Liver (tissue), 3 donors: ENCODE measurements at regions not wholly inside any gene's neighbourhood (a gene's known extent, or its start where the extent isn't known, plus 50 kb on each side); places are given as distances from the start of the nearest gene placed in this dataset.

Experiments
- EGR1 ChIP-seq, 2 donors: IDR thresholded peaks; 2 replicates each; pipeline ENCODE4 v1.6.1; 2016 to 2018; ENCODE audit warnings: antibody characterized with exemption in 2 of 2, low read depth in 2 of 2
- FOXA1 ChIP-seq: IDR thresholded peaks from 2 replicates; pipeline ENCODE4 v1.6.1; 2016; ENCODE audit warnings: antibody characterized with exemption
- GABPA ChIP-seq, 2 donors: IDR thresholded peaks in 1 of 2; conservative IDR thresholded peaks in 1 of 2; 2 replicates each; pipeline ENCODE4 v1.6.1; 2016; ENCODE audit warnings: antibody characterized with exemption in 2 of 2, mild to moderate bottlenecking in 1 of 2, moderate library complexity in 1 of 2
- JUND ChIP-seq, 2 donors: IDR thresholded peaks; 2 replicates each; pipeline ENCODE4 v1.6.1; 2016; ENCODE audit warnings: antibody characterized with exemption in 2 of 2
- NR2F2 ChIP-seq: IDR thresholded peaks from 2 replicates; pipeline ENCODE4 v1.6.1; 2016; ENCODE audit warnings: antibody characterized with exemption
- RAD21 ChIP-seq, 2 donors: IDR thresholded peaks; 2 replicates each; pipeline ENCODE4 v1.6.1; 2016; ENCODE audit warnings: antibody characterized with exemption in 2 of 2, mild to moderate bottlenecking in 2 of 2
- SP1 ChIP-seq: IDR thresholded peaks from 2 replicates; pipeline ENCODE4 v1.6.1; 2018; ENCODE audit warnings: antibody characterized with exemption, mild to moderate bottlenecking
- TAF1 ChIP-seq: conservative IDR thresholded peaks from 2 replicates; pipeline ENCODE4 v1.6.1; 2016; ENCODE audit warnings: antibody characterized with exemption, mild to moderate bottlenecking
- TF ChIP-seq, protein P1 (sequence below): fragments of 150-350 bp; IDR thresholded peaks from 2 replicates; pipeline ENCODE4 v1.5.1; 2017; ENCODE audit warnings: improper control_type of control experiment, low read depth, low read length; ENCODE audit not compliant: missing input control
- TF ChIP-seq, protein P2 (sequence below): IDR thresholded peaks from 2 replicates; pipeline ENCODE4 v1.6.1; 2016; ENCODE audit warnings: antibody characterized with exemption, mild to moderate bottlenecking
- TF ChIP-seq, protein P3 (sequence below): IDR thresholded peaks from 2 replicates; pipeline ENCODE4 v1.6.1; 2016; ENCODE audit warnings: antibody characterized with exemption
- donor health status: healthy.
- donor health status: healthy.

DNA sequence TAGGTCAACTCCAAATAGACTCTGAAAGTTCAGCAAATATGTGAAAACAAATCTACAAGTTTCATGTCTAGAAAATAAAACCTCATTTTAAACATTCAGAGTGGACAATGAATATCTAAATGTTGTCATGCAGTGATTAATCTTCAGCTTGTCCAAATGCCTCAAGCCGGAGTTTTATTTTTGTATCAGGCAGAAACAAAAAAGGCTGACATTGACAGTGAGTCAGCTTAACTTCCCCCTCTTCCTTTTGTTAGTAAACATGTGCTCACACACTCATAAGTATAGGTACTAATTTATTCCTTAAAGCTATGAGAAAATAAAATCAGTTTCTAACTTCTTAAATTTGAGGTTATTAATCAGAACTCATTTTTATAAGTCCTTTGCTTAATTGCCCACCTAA lies 467.9 kb upstream of the DAB2 start:
- TF ChIP-seq, protein P1, sequence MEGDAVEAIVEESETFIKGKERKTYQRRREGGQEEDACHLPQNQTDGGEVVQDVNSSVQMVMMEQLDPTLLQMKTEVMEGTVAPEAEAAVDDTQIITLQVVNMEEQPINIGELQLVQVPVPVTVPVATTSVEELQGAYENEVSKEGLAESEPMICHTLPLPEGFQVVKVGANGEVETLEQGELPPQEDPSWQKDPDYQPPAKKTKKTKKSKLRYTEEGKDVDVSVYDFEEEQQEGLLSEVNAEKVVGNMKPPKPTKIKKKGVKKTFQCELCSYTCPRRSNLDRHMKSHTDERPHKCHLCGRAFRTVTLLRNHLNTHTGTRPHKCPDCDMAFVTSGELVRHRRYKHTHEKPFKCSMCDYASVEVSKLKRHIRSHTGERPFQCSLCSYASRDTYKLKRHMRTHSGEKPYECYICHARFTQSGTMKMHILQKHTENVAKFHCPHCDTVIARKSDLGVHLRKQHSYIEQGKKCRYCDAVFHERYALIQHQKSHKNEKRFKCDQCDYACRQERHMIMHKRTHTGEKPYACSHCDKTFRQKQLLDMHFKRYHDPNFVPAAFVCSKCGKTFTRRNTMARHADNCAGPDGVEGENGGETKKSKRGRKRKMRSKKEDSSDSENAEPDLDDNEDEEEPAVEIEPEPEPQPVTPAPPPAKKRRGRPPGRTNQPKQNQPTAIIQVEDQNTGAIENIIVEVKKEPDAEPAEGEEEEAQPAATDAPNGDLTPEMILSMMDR: no peak
- TF ChIP-seq, protein P2, sequence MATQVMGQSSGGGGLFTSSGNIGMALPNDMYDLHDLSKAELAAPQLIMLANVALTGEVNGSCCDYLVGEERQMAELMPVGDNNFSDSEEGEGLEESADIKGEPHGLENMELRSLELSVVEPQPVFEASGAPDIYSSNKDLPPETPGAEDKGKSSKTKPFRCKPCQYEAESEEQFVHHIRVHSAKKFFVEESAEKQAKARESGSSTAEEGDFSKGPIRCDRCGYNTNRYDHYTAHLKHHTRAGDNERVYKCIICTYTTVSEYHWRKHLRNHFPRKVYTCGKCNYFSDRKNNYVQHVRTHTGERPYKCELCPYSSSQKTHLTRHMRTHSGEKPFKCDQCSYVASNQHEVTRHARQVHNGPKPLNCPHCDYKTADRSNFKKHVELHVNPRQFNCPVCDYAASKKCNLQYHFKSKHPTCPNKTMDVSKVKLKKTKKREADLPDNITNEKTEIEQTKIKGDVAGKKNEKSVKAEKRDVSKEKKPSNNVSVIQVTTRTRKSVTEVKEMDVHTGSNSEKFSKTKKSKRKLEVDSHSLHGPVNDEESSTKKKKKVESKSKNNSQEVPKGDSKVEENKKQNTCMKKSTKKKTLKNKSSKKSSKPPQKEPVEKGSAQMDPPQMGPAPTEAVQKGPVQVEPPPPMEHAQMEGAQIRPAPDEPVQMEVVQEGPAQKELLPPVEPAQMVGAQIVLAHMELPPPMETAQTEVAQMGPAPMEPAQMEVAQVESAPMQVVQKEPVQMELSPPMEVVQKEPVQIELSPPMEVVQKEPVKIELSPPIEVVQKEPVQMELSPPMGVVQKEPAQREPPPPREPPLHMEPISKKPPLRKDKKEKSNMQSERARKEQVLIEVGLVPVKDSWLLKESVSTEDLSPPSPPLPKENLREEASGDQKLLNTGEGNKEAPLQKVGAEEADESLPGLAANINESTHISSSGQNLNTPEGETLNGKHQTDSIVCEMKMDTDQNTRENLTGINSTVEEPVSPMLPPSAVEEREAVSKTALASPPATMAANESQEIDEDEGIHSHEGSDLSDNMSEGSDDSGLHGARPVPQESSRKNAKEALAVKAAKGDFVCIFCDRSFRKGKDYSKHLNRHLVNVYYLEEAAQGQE: no peak
- no peak for TF ChIP-seq TAF1
- no peak for TF ChIP-seq RAD21 (IDR thresholded peaks at IDR 0.05)
- TF ChIP-seq NR2F2: no peak
- TF ChIP-seq FOXA1: no peak
- no peak for TF ChIP-seq SP1
- TF ChIP-seq GABPA (IDR thresholded peaks at IDR 0.05 in 1 of 2, conservative IDR thresholded peaks at IDR 0.05 in 1 of 2): no peak
- TF ChIP-seq EGR1 (IDR thresholded peaks at IDR 0.05; ENCODE audit: low read depth in 2 of 2): no peak
- TF ChIP-seq, protein P3, sequence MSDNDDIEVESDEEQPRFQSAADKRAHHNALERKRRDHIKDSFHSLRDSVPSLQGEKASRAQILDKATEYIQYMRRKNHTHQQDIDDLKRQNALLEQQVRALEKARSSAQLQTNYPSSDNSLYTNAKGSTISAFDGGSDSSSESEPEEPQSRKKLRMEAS: no peak
- no peak for TF ChIP-seq JUND (IDR thresholded peaks at IDR 0.05)
